GM10266 (cell line): ENCODE measurements at regions not wholly inside any gene's neighbourhood (a gene's known extent, or its start where the extent isn't known, plus 50 kb on each side); places are given as distances from the start of the nearest gene placed in this dataset.

Source experiments
- DNase-seq: peaks from one replicate; pipeline ENCODE4 v3.0.0; 2012; ENCODE audit errors: extremely low spot score
- TF ChIP-seq, protein P1 (sequence below): IDR thresholded peaks from 2 replicates; pipeline ENCODE4 v1.5.1; 2012; ENCODE audit warnings: mild to moderate bottlenecking, low read depth; ENCODE audit not compliant: control insufficient read depth, insufficient read depth; ENCODE audit errors: missing control alignments

GRCh38 chr15:31579282-31579681, 252.6 kb downstream of the KLF13 start:
- TF ChIP-seq, protein P1, sequence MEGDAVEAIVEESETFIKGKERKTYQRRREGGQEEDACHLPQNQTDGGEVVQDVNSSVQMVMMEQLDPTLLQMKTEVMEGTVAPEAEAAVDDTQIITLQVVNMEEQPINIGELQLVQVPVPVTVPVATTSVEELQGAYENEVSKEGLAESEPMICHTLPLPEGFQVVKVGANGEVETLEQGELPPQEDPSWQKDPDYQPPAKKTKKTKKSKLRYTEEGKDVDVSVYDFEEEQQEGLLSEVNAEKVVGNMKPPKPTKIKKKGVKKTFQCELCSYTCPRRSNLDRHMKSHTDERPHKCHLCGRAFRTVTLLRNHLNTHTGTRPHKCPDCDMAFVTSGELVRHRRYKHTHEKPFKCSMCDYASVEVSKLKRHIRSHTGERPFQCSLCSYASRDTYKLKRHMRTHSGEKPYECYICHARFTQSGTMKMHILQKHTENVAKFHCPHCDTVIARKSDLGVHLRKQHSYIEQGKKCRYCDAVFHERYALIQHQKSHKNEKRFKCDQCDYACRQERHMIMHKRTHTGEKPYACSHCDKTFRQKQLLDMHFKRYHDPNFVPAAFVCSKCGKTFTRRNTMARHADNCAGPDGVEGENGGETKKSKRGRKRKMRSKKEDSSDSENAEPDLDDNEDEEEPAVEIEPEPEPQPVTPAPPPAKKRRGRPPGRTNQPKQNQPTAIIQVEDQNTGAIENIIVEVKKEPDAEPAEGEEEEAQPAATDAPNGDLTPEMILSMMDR: no peak
- DNase-seq: no peak

DNA sequence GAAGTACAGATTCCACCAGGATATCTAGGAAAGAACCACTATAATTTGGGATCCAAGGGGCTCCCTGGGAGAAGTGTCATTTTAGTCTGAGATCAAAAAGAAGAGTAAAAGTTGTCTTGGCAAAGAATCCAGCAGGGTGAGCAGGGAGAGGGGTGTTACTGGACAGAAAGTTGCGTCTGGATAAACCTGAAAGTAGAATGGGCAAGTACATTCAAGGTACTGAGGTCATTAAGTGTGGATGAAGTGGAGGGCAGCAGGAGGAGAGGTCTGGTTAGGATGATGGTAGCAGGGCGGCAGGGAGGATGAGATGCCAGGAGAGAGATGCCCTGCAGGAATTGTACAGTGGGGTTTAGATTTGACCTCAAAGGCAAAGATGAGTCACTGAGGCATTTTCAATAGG, 253.3 kb downstream of the KLF13 start:
- no peak for DNase-seq
- TF ChIP-seq, protein P1: no peak

GRCh38 chr15:31584195-31584594, 257.6 kb downstream of the KLF13 start:
- DNase-seq: no peak
- TF ChIP-seq, protein P1: no peak

- TF ChIP-seq, protein P1: no peak
- no peak for DNase-seq
These were observed 258.6 kb downstream of the KLF13 start for GRCh38 chr15:31585240-31585639.

DNA sequence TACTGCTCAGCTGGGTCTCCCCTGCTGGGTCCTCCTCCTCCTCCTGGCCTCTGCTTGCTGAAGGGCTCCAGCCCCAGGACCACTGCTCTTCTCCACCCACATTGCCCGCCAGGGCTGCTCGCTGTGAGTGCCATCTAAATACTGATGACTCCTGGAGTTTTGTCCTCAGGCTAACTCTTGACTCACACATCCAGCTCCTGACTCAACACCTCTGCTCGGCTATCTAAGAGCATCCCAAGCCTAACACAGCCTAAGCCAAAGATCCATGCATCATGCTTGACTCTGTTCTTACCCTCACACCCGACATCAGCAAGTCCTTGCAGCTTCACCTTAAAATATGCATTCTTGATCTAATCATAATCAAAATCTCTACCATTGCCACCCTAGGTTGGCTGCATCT, 260.2 kb downstream of the KLF13 start:
- TF ChIP-seq, protein P1: no peak
- no peak for DNase-seq

DNA sequence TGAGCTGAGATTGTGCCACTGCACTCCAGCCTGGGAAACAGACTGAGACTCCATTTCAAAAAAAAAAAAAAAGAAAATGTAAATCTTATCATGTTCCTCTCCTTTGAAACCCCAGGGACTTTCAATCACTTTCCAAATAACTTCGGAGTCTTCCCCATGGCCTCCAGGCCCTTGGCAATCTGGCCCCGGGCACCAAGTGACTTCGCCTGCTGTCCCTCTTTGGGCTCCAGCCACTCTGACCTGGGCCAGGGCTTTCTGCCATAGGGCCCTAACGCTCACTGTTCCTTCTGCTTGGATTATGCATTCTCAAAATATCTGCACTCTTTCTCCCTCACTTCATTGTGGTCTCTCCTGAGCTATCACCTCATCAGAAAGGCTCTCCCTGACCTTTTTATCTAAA, 260.9 kb downstream of the KLF13 start:
- TF ChIP-seq, protein P1: no peak
- DNase-seq: no peak

GRCh38 chr15:31590609-31591008, 264.0 kb downstream of the KLF13 start:
- TF ChIP-seq, protein P1: no peak

More at GRCh38 chr15:31590609-31591008, 264.0 kb downstream of the KLF13 start:
- DNase-seq: no peak
